Stimulated activated naive CD8-positive, alpha-beta T cell treated with anti-CD3 and anti-CD28 coated beads, Interleukin-15, amount 100 ng/mL, for 72 hours (primary cell): ENCODE measurements at regions not wholly inside any gene's neighbourhood (a gene's known extent, or its start where the extent isn't known, plus 50 kb on each side); places are given as distances from the start of the nearest gene placed in this dataset.

Experiments
- ATAC-seq: fragments of 150-1000 bp; cut with Tn5 transposase; 2 replicates; pipeline ENCODE4 v1.10.0; 2021; ENCODE audit warnings: mild to moderate bottlenecking, moderate library complexity
- DNase-seq, 2 donors: peaks; one replicate each; pipeline ENCODE4 v3.0.0; 2021 to 2022
- H3K27ac Mint-ChIP-seq, 2 donors: one replicate each; pipeline ENCODE4 v1.8.0; 2022; ENCODE audit warnings: mild to moderate bottlenecking in 2 of 2, mixed read lengths in 2 of 2, moderate library complexity in 2 of 2
- H3K27me3 Mint-ChIP-seq: one replicate; pipeline ENCODE4 v1.8.0; 2022; ENCODE audit warnings: mixed read lengths
- H3K4me1 Mint-ChIP-seq: one replicate; pipeline ENCODE4 v1.8.0; 2022; ENCODE audit warnings: mild to moderate bottlenecking, mixed read lengths
- H3K4me3 Mint-ChIP-seq, 2 donors: one replicate each; pipeline ENCODE4 v1.8.0; 2022; ENCODE audit warnings: mild to moderate bottlenecking in 2 of 2, mixed read lengths in 2 of 2, moderate library complexity in 1 of 2
- H3K9me3 Mint-ChIP-seq, 2 donors: one replicate each; pipeline ENCODE4 v1.8.0; 2022; ENCODE audit warnings: mixed read lengths in 2 of 2

GRCh38 chr7:9189703-9190102 is 756.3 kb downstream of the NXPH1 start:
- DNase-seq (no peak), ATAC-seq (no peak)
- H3K27ac Mint-ChIP-seq, result no peak overlapping the region
- H3K9me3 Mint-ChIP-seq, result peaks cover 5 to 6% of the 10 kb centered on the region in 2 donors
- no peaks in the 10 kb centered on the region for H3K27me3 Mint-ChIP-seq
- H3K4me1 Mint-ChIP-seq, result no peaks in the 10 kb centered on the region
- H3K4me3 Mint-ChIP-seq, result no peak overlapping the region

- DNase-seq, result no peak
- Mint-ChIP-seq H3K9me3 (peaks cover 5 to 6% of the 10 kb centered on the region in 2 donors), H3K27me3 (no peaks in the 10 kb centered on the region), H3K27ac (no peak overlapping the region), H3K4me3 (no peak overlapping the region), H3K4me1 (no peaks in the 10 kb centered on the region)
- ATAC-seq, result no peak
Observed at GRCh38 chr7:9192969-9193368, 759.6 kb downstream of the NXPH1 start.

- Mint-ChIP-seq H3K27me3 (no peaks in the 10 kb centered on the region), H3K27ac (no peak overlapping the region)
- ATAC-seq, result no peak
Observed at GRCh38 chr7:9200626-9201025, 767.2 kb downstream of the NXPH1 start.

GRCh38 chr7:9201928-9202327 is 768.5 kb downstream of the NXPH1 start:
- no peak for ATAC-seq
- Mint-ChIP-seq H3K9me3 (peaks cover 0 to 6% of the 10 kb centered on the region in 2 donors), H3K27me3 (no peaks in the 10 kb centered on the region), H3K4me3 (no peak overlapping the region), H3K27ac (no peak overlapping the region), H3K4me1 (no peaks in the 10 kb centered on the region)
- no peak for DNase-seq

More at GRCh38 chr7:9200626-9201025, 767.2 kb downstream of the NXPH1 start:
- Mint-ChIP-seq H3K4me1 (no peaks in the 10 kb centered on the region), H3K4me3 (no peak overlapping the region), H3K9me3 (no peaks in the 10 kb centered on the region)
- DNase-seq, result no peak

- Mint-ChIP-seq H3K27ac (no peak overlapping the region), H3K9me3 (peaks cover 0 to 11% of the 10 kb centered on the region in 2 donors), H3K27me3 (no peaks in the 10 kb centered on the region), H3K4me3 (no peak overlapping the region), H3K4me1 (no peaks in the 10 kb centered on the region)
- ATAC-seq, result no peak
- no peak for DNase-seq
Observed at GRCh38 chr7:9204571-9204970, 771.2 kb downstream of the NXPH1 start.

- ATAC-seq (no peak), DNase-seq (no peak)
- H3K4me1 Mint-ChIP-seq, result no peaks in the 10 kb centered on the region
- no peak overlapping the region for H3K4me3 Mint-ChIP-seq
- no peak overlapping the region for H3K27ac Mint-ChIP-seq
- H3K9me3 Mint-ChIP-seq, result peaks cover 0 to 11% of the 10 kb centered on the region in 2 donors
- H3K27me3 Mint-ChIP-seq, result no peaks in the 10 kb centered on the region
Observed at GRCh38 chr7:9210114-9210513, 776.7 kb downstream of the NXPH1 start.

GRCh38 chr7:9217204-9217603 is 783.8 kb downstream of the NXPH1 start:
- DNase-seq (no peak), ATAC-seq (no peak)
- H3K27ac Mint-ChIP-seq, result no peak overlapping the region
- no peaks in the 10 kb centered on the region for H3K9me3 Mint-ChIP-seq
- no peak overlapping the region for H3K4me3 Mint-ChIP-seq
- H3K4me1 Mint-ChIP-seq, result no peaks in the 10 kb centered on the region
- H3K27me3 Mint-ChIP-seq, result no peaks in the 10 kb centered on the region

- Mint-ChIP-seq H3K4me1 (no peaks in the 10 kb centered on the region), H3K27ac (no peak overlapping the region), H3K4me3 (no peak overlapping the region), H3K9me3 (peaks cover 5 to 12% of the 10 kb centered on the region in 2 donors), H3K27me3 (no peaks in the 10 kb centered on the region)
- ATAC-seq (no peak), DNase-seq (no peak)
Observed at GRCh38 chr7:9226500-9226899, 793.1 kb downstream of the NXPH1 start.

- Mint-ChIP-seq H3K27me3 (no peaks in the 10 kb centered on the region), H3K9me3 (peaks cover 7 to 12% of the 10 kb centered on the region in 2 donors), H3K4me3 (no peak overlapping the region), H3K4me1 (no peaks in the 10 kb centered on the region), H3K27ac (no peak overlapping the region)
- ATAC-seq, result no peak
- DNase-seq, result no peak
Observed at GRCh38 chr7:9231630-9232121, 798.3 kb downstream of the NXPH1 start.

GRCh38 chr7:9240001-9240400 is 806.6 kb downstream of the NXPH1 start:
- H3K9me3 Mint-ChIP-seq, result peaks cover 9 to 20% of the 10 kb centered on the region in 2 donors
- DNase-seq (no peak), ATAC-seq (no peak)
- no peaks in the 10 kb centered on the region for H3K4me1 Mint-ChIP-seq
- no peak overlapping the region for H3K4me3 Mint-ChIP-seq
- H3K27ac Mint-ChIP-seq, result no peak overlapping the region
- no peaks in the 10 kb centered on the region for H3K27me3 Mint-ChIP-seq

GRCh38 chr7:9241826-9242225 is 808.4 kb downstream of the NXPH1 start:
- H3K4me3 Mint-ChIP-seq, result no peak overlapping the region

GRCh38 chr7:9242636-9243035 is 809.2 kb downstream of the NXPH1 start:
- no peaks in the 10 kb centered on the region for H3K4me1 Mint-ChIP-seq
- peaks cover 18% of the 10 kb centered on the region in 2 donors for H3K9me3 Mint-ChIP-seq
- H3K27me3 Mint-ChIP-seq, result no peaks in the 10 kb centered on the region
- no peak overlapping the region for H3K27ac Mint-ChIP-seq
- ATAC-seq, result no peak
- no peak for DNase-seq
- H3K4me3 Mint-ChIP-seq, result no peak overlapping the region

More at GRCh38 chr7:9241826-9242225, 808.4 kb downstream of the NXPH1 start:
- no peak overlapping the region for H3K27ac Mint-ChIP-seq
- H3K9me3 Mint-ChIP-seq, result peaks cover 17 to 18% of the 10 kb centered on the region in 2 donors
- DNase-seq (no peak), ATAC-seq (no peak)
- H3K4me1 Mint-ChIP-seq, result no peaks in the 10 kb centered on the region
- H3K27me3 Mint-ChIP-seq, result no peaks in the 10 kb centered on the region

- Mint-ChIP-seq H3K27ac (no peak overlapping the region), H3K4me3 (no peak overlapping the region), H3K4me1 (no peaks in the 10 kb centered on the region), H3K27me3 (no peaks in the 10 kb centered on the region), H3K9me3 (peaks cover 14 to 48% of the 10 kb centered on the region in 2 donors)
- DNase-seq, result no peak
- ATAC-seq, result no peak
Observed at GRCh38 chr7:9250876-9251275, 817.5 kb downstream of the NXPH1 start.

GRCh38 chr7:9264395-9264794 is 831.0 kb downstream of the NXPH1 start:
- Mint-ChIP-seq H3K4me3 (no peak overlapping the region), H3K27ac (no peak overlapping the region)

GRCh38 chr7:9280088-9280487 is 846.7 kb downstream of the NXPH1 start:
- Mint-ChIP-seq H3K27me3 (no peaks in the 10 kb centered on the region), H3K27ac (no peak overlapping the region), H3K4me1 (no peaks in the 10 kb centered on the region), H3K9me3 (no peaks in the 10 kb centered on the region), H3K4me3 (no peak overlapping the region)
- DNase-seq (no peak), ATAC-seq (no peak)

More at GRCh38 chr7:9264395-9264794, 831.0 kb downstream of the NXPH1 start:
- no peak for DNase-seq
- no peak for ATAC-seq
- H3K9me3 Mint-ChIP-seq, result peaks cover 8 to 12% of the 10 kb centered on the region in 2 donors
- H3K4me1 Mint-ChIP-seq, result no peaks in the 10 kb centered on the region
- H3K27me3 Mint-ChIP-seq, result no peaks in the 10 kb centered on the region

- no peaks in the 10 kb centered on the region for H3K27me3 Mint-ChIP-seq
- DNase-seq, result no peak
- H3K9me3 Mint-ChIP-seq, result peaks cover 0 to 1% of the 10 kb centered on the region in 2 donors
- ATAC-seq, result no peak
- no peaks in the 10 kb centered on the region for H3K4me1 Mint-ChIP-seq
- H3K4me3 Mint-ChIP-seq, result no peak overlapping the region
- no peak overlapping the region for H3K27ac Mint-ChIP-seq
Observed at GRCh38 chr7:9283246-9283645, 849.8 kb downstream of the NXPH1 start.

- H3K4me3 Mint-ChIP-seq, result no peak overlapping the region
- H3K27ac Mint-ChIP-seq, result no peak overlapping the region
- no peaks in the 10 kb centered on the region for H3K27me3 Mint-ChIP-seq
- ATAC-seq (no peak), DNase-seq (no peak)
- H3K9me3 Mint-ChIP-seq, result no peaks in the 10 kb centered on the region
- H3K4me1 Mint-ChIP-seq, result no peaks in the 10 kb centered on the region
Observed at GRCh38 chr7:9302436-9302835, 869.0 kb downstream of the NXPH1 start.
